ENCODE measurements at regions not wholly inside any gene's neighbourhood (a gene's known extent, or its start where the extent isn't known, plus 50 kb on each side); places are given as distances from the start of the nearest gene placed in this dataset.

GRCh38 chr21:28509031-28509430 lies 483.6 kb downstream of the LTN1 start:
- TF ChIP-seq CTCF (IDR thresholded peaks at IDR 0.05; ENCODE audit: borderline replicate concordance, insufficient read depth, low read depth, low read length), result no peak
- H3K4me3 ChIP-seq (ENCODE audit: low read depth, low read length), result no peak overlapping the region

- TF ChIP-seq CTCF (IDR thresholded peaks at IDR 0.05; ENCODE audit: borderline replicate concordance, insufficient read depth, low read depth, low read length), result no peak
- H3K4me3 ChIP-seq (ENCODE audit: low read depth, low read length), result no peak overlapping the region
Observed at GRCh38 chr21:28508126-28508525, 484.6 kb downstream of the LTN1 start.

GRCh38 chr21:28496517-28496916 lies 496.2 kb downstream of the LTN1 start:
- H3K4me3 ChIP-seq (ENCODE audit: low read depth, low read length), result no peak overlapping the region
- TF ChIP-seq CTCF (IDR thresholded peaks at IDR 0.05; ENCODE audit: borderline replicate concordance, insufficient read depth, low read depth, low read length), result no peak

GRCh38 chr21:28492127-28492526 lies 500.6 kb downstream of the LTN1 start:
- H3K4me3 ChIP-seq (ENCODE audit: low read depth, low read length), result no peak overlapping the region
- TF ChIP-seq CTCF (IDR thresholded peaks at IDR 0.05; ENCODE audit: borderline replicate concordance, insufficient read depth, low read depth, low read length), result no peak

GRCh38 chr21:28489821-28490350 lies 502.8 kb downstream of the LTN1 start:
- H3K4me3 ChIP-seq (ENCODE audit: low read depth, low read length), result no peak overlapping the region
- no peak for TF ChIP-seq CTCF (IDR thresholded peaks at IDR 0.05; ENCODE audit: borderline replicate concordance, insufficient read depth, low read depth, low read length)

- no peak for TF ChIP-seq CTCF (IDR thresholded peaks at IDR 0.05; ENCODE audit: borderline replicate concordance, insufficient read depth, low read depth, low read length)
- H3K4me3 ChIP-seq (ENCODE audit: low read depth, low read length), result no peak overlapping the region
Observed at GRCh38 chr21:28489162-28489561, 503.5 kb downstream of the LTN1 start.

GRCh38 chr21:28487455-28488070 lies 505.1 kb downstream of the LTN1 start:
- no peak overlapping the region for H3K4me3 ChIP-seq (ENCODE audit: low read depth, low read length)
- no peak for TF ChIP-seq CTCF (IDR thresholded peaks at IDR 0.05; ENCODE audit: borderline replicate concordance, insufficient read depth, low read depth, low read length)
